HepG2 (cell line): ENCODE measurements at regions not wholly inside any gene's neighbourhood (a gene's known extent, or its start where the extent isn't known, plus 50 kb on each side); places are given as distances from the start of the nearest gene placed in this dataset.

Experiments used
- ATAC-seq: fragments of 200-7000 bp; cut with Tn5 transposase; 3 replicates; pipeline ENCODE4 v1.9.1; 2020; ENCODE audit warnings: mild to moderate bottlenecking, moderate library complexity
- BruUV-seq: library from RNA; stranded (reverse); fragments of 400-500 nt; replicated peaks from 2 replicates; lab custom pipeline; 2021; lab: Mats Ljungman, UMichigan
- CTCF ChIA-PET: fragments of 300-600 bp; formaldehyde crosslinking; extraction: SDS; loops from one replicate; lab custom pipeline; 2021; ENCODE audit warnings: low total read pairs, inconsistent platforms, low intra/inter-chr PET ratio; lab: Yijun Ruan, JAX
- POLR2A ChIA-PET: fragments of 350-600 bp; sonication (Branson Sonifier 250); formaldehyde crosslinking; loops from one replicate; lab custom pipeline; 2020; ENCODE audit warnings: antibody characterized with exemption, inconsistent platforms; lab: Yijun Ruan, JAX
- DNase-seq: peaks from one replicate; pipeline ENCODE4 v3.0.0-alpha.2; 2015; ENCODE audit warnings: low spot score
- FAIRE-seq: peaks from 3 replicates; lab custom pipeline; 2011; peaks lifted over from hg19 to GRCh38; lab: Jason Lieb, UNC
- H2AFZ ChIP-seq: one replicate; pipeline ENCODE4 v1.6.1; 2011; ENCODE audit warnings: low read length, inconsistent platforms
- H3K27ac ChIP-seq: fragments of 300-600 bp; 3 replicates; pipeline ENCODE4 v1.8.0; 2011; ENCODE audit warnings: mixed run types, mild to moderate bottlenecking, mixed read lengths, low read length, inconsistent platforms; ENCODE audit not compliant: insufficient read depth; ENCODE audit errors: extremely low read length
- H3K27me3 ChIP-seq, 2 experiments: fragments of 200-600 bp in 1 of 2; 2 replicates in 1 of 2; 3 replicates in 1 of 2; pipeline versions ENCODE4 v1.6.0 to v1.8.0; 2011; ENCODE audit warnings: low read length in 2 of 2, mild to moderate bottlenecking in 2 of 2, moderate library complexity in 2 of 2, inconsistent platforms in 1 of 2; ENCODE audit not compliant: insufficient read depth in 2 of 2, control insufficient read depth in 1 of 2
- H3K36me3 ChIP-seq, 2 experiments: fragments of 200-600 bp in 1 of 2; replicated peaks in 1 of 2; 2 replicates in 1 of 2; 3 replicates in 1 of 2; pipeline versions ENCODE4 v1.5.1 to v1.8.0; 2011; ENCODE audit warnings: low read length in 2 of 2, inconsistent platforms in 1 of 2; ENCODE audit not compliant: insufficient read depth in 2 of 2, control insufficient read depth in 1 of 2
- H3K4me1 ChIP-seq: 2 replicates; pipeline ENCODE4 v1.5.1; 2012; ENCODE audit warnings: low read length, inconsistent platforms; ENCODE audit not compliant: insufficient read depth
- H3K4me2 ChIP-seq: 2 replicates; pipeline ENCODE4 v1.6.0; 2011; ENCODE audit warnings: low read depth, low read length, inconsistent platforms
- H3K4me3 ChIP-seq, 3 experiments: fragments of 200-600 bp in 1 of 3; sonication (generic), shearing (Covaris generic) in 1 of 3; replicated peaks in 1 of 3; 2 replicates each; pipeline ENCODE4 v1.5.1; 2011 to 2016; ENCODE audit warnings: low read length in 3 of 3, inconsistent platforms in 2 of 3, low read depth in 2 of 3, mild to moderate bottlenecking in 2 of 3, control low read depth in 1 of 3, mixed read lengths in 1 of 3; ENCODE audit not compliant: insufficient read depth in 1 of 3
- H3K79me2 ChIP-seq: one replicate; pipeline ENCODE4 v1.6.1; 2011; ENCODE audit warnings: low read length, inconsistent platforms; ENCODE audit not compliant: insufficient read depth
- H3K9ac ChIP-seq: 2 replicates; pipeline ENCODE4 v1.6.0; 2011; ENCODE audit warnings: mild to moderate bottlenecking, low read depth, low read length, inconsistent platforms; ENCODE audit not compliant: insufficient read depth
- H3K9me3 ChIP-seq: 2 replicates; pipeline ENCODE4 v1.5.1; 2012; ENCODE audit warnings: mild to moderate bottlenecking, low read length
- H4K20me1 ChIP-seq: 2 replicates; pipeline ENCODE4 v1.6.0; 2011; ENCODE audit warnings: inconsistent platforms, mild to moderate bottlenecking, low read length, moderate library complexity; ENCODE audit not compliant: insufficient read depth
- ATM ChIP-seq: fragments of 450-650 bp; IDR thresholded peaks from 2 replicates; pipeline ENCODE4 v1.7.1; 2017; ENCODE audit warnings: mild to moderate bottlenecking, borderline replicate concordance
- DBP ChIP-seq: sonication (generic); formaldehyde crosslinking; IDR thresholded peaks from 2 replicates; pipeline ENCODE4 v1.4.0; 2020; ENCODE audit warnings: missing genetic modification reagents; ENCODE audit errors: not compliant biosample characterization
- ELF3 ChIP-seq: IDR thresholded peaks from 2 replicates; pipeline ENCODE4 v1.6.1; 2016; ENCODE audit warnings: missing genetic modification reagents, missing compliant biosample characterization
- ETV5 ChIP-seq: IDR thresholded peaks from 2 replicates; pipeline ENCODE4 v1.6.1; 2018; ENCODE audit warnings: missing biosample characterization, missing genetic modification reagents, inconsistent platforms, borderline replicate concordance
- FOXA1 ChIP-seq, 2 experiments: fragments of 450-650 bp in 1 of 2; sonication (generic) in 1 of 2; formaldehyde crosslinking in 1 of 2; IDR thresholded peaks; 2 replicates each; pipeline versions ENCODE4 v1.4.0 to v1.6.1; 2016 to 2020; ENCODE audit warnings: missing genetic modification reagents in 1 of 2
- HOMEZ ChIP-seq: IDR thresholded peaks from 2 replicates; pipeline ENCODE4 v1.6.1; 2016; ENCODE audit warnings: low read depth
- KLF13 ChIP-seq: sonication (generic); formaldehyde crosslinking; IDR thresholded peaks from 2 replicates; pipeline ENCODE4 v1.4.0; 2020; ENCODE audit warnings: mild to moderate bottlenecking, missing genetic modification reagents
- NR2F2 ChIP-seq: IDR thresholded peaks from 2 replicates; pipeline ENCODE4 v1.6.1; 2012; ENCODE audit warnings: low read depth, inconsistent platforms, borderline replicate concordance
- POGZ ChIP-seq: sonication (generic); formaldehyde crosslinking; IDR thresholded peaks from 2 replicates; pipeline ENCODE4 v1.4.0; 2020; ENCODE audit warnings: mild to moderate bottlenecking, missing genetic modification reagents
- PPARG ChIP-seq: conservative IDR thresholded peaks from 2 replicates; pipeline ENCODE4 v1.6.1; 2016; ENCODE audit warnings: missing biosample characterization, missing genetic modification reagents
- RFXANK ChIP-seq: IDR thresholded peaks from 2 replicates; pipeline ENCODE4 v1.6.1; 2016
- RXRB ChIP-seq: IDR thresholded peaks from 2 replicates; pipeline ENCODE4 v1.6.1; 2016; ENCODE audit warnings: borderline replicate concordance, missing genetic modification reagents, missing compliant biosample characterization
- SIN3A ChIP-seq: IDR thresholded peaks from 2 replicates; pipeline ENCODE4 v1.6.1; 2011; ENCODE audit warnings: low read depth, mild to moderate bottlenecking, control low read depth, low read length, borderline replicate concordance
- SIX1 ChIP-seq: sonication (generic); formaldehyde crosslinking; IDR thresholded peaks from 2 replicates; pipeline ENCODE4 v1.4.0; 2020; ENCODE audit warnings: missing genetic modification reagents, borderline replicate concordance
- SOX13 ChIP-seq, 3 experiments: fragments of 450-650 bp in 1 of 3; sonication (generic) in 1 of 3; formaldehyde crosslinking in 1 of 3; IDR thresholded peaks in 2 of 3; conservative IDR thresholded peaks in 1 of 3; 2 replicates each; pipeline versions ENCODE4 v1.5.0 to v1.6.1; 2016 to 2020; ENCODE audit warnings: antibody characterized with exemption in 1 of 3, mild to moderate bottlenecking in 1 of 3, missing compliant biosample characterization in 1 of 3, missing genetic modification reagents in 1 of 3, moderate library complexity in 1 of 3
- TFDP1 ChIP-seq: IDR thresholded peaks from 2 replicates; pipeline ENCODE4 v1.6.1; 2016; ENCODE audit warnings: missing compliant biosample characterization, missing genetic modification reagents, borderline replicate concordance
- THAP11 ChIP-seq: IDR thresholded peaks from 2 replicates; pipeline ENCODE4 v1.6.1; 2016; ENCODE audit warnings: missing biosample characterization, missing genetic modification reagents
- U2AF1 ChIP-seq: fragments of 200-400 bp; formaldehyde crosslinking; optimal IDR thresholded peaks from 2 replicates; pipeline ENCODE3; 2017; ENCODE audit warnings: mild to moderate bottlenecking, low read depth, low read length
- ZNF383 ChIP-seq: sonication (generic); formaldehyde crosslinking; IDR thresholded peaks from 2 replicates; pipeline ENCODE4 v1.4.0; 2020; ENCODE audit warnings: missing genetic modification reagents, mild to moderate bottlenecking, borderline replicate concordance
- WGBS: methylation state at CpG from one replicate; pipeline ENCODE4 v1.1.6; 2017; ENCODE audit warnings: low lambda C conversion rate; 5-methylcytosine and 5-hydroxymethylcytosine counted together
- in situ Hi-C: cut with HindIII; loops from 2 replicates; pipeline ENCODE4 v1.10.0; 2017; ENCODE audit warnings: low pct_unique_long_range_greater_than_20kb; ENCODE audit not compliant: extremely low pct_ligation_motif_present
- intact Hi-C: fragments of 100-400 bp; cut with micrococcal nuclease; formaldehyde crosslinking; loops from one replicate; pipeline ENCODE4 v1.10.0; 2022; ENCODE audit not compliant: unreplicated experiment
- TF ChIP-seq, protein P1 (sequence below): IDR thresholded peaks from 2 replicates; pipeline ENCODE4 v1.6.1; 2016; ENCODE audit warnings: missing genetic modification reagents, missing compliant biosample characterization
- TF ChIP-seq, protein P2 (sequence below): sonication (generic); formaldehyde crosslinking; conservative IDR thresholded peaks from 2 replicates; pipeline ENCODE4 v1.8.1; 2023; ENCODE audit warnings: missing genetic modification reagents

GRCh38 chr1:213340593-213340992 is 289.6 kb downstream of the RPS6KC1 start:
- FAIRE-seq (no peak), DNase-seq (peak; percentile 10), ATAC-seq (no peak; the same call in 2 of the 3 replicates)
- Histone ChIP-seq H3K27me3 (no peaks in the 10 kb centered on the region), H2AFZ (no peak overlapping the region), H4K20me1 (no peaks in the 10 kb centered on the region), H3K9ac (no peak overlapping the region), H3K27ac (no peak overlapping the region), H3K36me3 (no peaks in the 10 kb centered on the region), H3K4me1 (peaks cover 30% of the 10 kb centered on the region), H3K4me3 (no peak overlapping the region), H3K4me2 (0 out of 2 replicates have a peak overlapping the region, but pooled peaks have one; percentile 2), H3K9me3 (no peaks in the 10 kb centered on the region), H3K79me2 (no peaks in the 10 kb centered on the region)
- POLR2A ChIA-PET = no interaction called here
- in situ Hi-C loops (no loop called here), intact Hi-C loops (no loop called here)
- BruUV-seq = no TSS peak
- 62% methylated on average over 3 of the region's 3 CpGs for WGBS
- CTCF ChIA-PET = no interaction called here
- TF ChIP-seq THAP11 (CRISPR knock-in tag) (no peak), ETV5 (CRISPR knock-in tag) (peak; percentile 33; the same call in 1 of the 2 replicates), PPARG (peak; percentile 76), SOX13 (IDR thresholded peaks at IDR 0.05) (no peak), SOX13 (CRISPR knock-in tag; conservative IDR thresholded peaks at IDR 0.05 in 1 of 2, IDR thresholded peaks at IDR 0.05 in 1 of 2) (peak in 1 of 2 experiments; percentile 51; a peak in 2 of 4 replicates), FOXA1 (IDR thresholded peaks at IDR 0.05) (no peak), FOXA1 (CRISPR knock-in tag; IDR thresholded peaks at IDR 0.05) (peak; percentile 40; the same call in 1 of the 2 replicates), RFXANK (no peak), SIX1 (no peak), KLF13 (no peak), ELF3 (0 out of 2 replicates have a peak, but pooled peaks have one; percentile 23), ATM (no peak), NR2F2 (no peak), POGZ (CRISPR knock-in tag) (0 out of 2 replicates have a peak, but pooled peaks have one; percentile 23), ZNF383 (CRISPR knock-in tag) (no peak), DBP (no peak), SIN3A (no peak), TFDP1 (CRISPR knock-in tag) (no peak), RXRB (peak; percentile 59; the same call in 1 of the 2 replicates), U2AF1 (no peak), HOMEZ (CRISPR knock-in tag) (0 out of 2 replicates have a peak, but pooled peaks have one; percentile 38)
- TF ChIP-seq, protein P1, sequence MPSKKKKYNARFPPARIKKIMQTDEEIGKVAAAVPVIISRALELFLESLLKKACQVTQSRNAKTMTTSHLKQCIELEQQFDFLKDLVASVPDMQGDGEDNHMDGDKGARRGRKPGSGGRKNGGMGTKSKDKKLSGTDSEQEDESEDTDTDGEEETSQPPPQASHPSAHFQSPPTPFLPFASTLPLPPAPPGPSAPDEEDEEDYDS (CRISPR knock-in tag) = no peak
- TF ChIP-seq, protein P2, sequence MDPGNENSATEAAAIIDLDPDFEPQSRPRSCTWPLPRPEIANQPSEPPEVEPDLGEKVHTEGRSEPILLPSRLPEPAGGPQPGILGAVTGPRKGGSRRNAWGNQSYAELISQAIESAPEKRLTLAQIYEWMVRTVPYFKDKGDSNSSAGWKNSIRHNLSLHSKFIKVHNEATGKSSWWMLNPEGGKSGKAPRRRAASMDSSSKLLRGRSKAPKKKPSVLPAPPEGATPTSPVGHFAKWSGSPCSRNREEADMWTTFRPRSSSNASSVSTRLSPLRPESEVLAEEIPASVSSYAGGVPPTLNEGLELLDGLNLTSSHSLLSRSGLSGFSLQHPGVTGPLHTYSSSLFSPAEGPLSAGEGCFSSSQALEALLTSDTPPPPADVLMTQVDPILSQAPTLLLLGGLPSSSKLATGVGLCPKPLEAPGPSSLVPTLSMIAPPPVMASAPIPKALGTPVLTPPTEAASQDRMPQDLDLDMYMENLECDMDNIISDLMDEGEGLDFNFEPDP (CRISPR knock-in tag) = no peak
